Adrenal gland (tissue), 5 donors: ENCODE measurements at regions not wholly inside any gene's neighbourhood (a gene's known extent, or its start where the extent isn't known, plus 50 kb on each side); places are given as distances from the start of the nearest gene placed in this dataset.

Experiments
- POLR2A ChIP-seq, 2 donors: fragments of 450-650 bp; IDR thresholded peaks; one replicate each; pipeline ENCODE4 v1.6.1; 2017; ENCODE audit warnings: antibody characterized with exemption in 2 of 2, mild to moderate bottlenecking in 2 of 2, moderate library complexity in 1 of 2
- TF ChIP-seq, protein P1 (sequence below), 6 experiments: fragments of 450-650 bp in 4 of 6; fragments of 200-600 bp in 2 of 6; sonication (generic) in 1 of 6; IDR thresholded peaks; 1 replicate in 5 of 6; 2 replicates in 1 of 6; pipeline versions ENCODE4 v1.5.1 to v1.8.0; 2016 to 2021; ENCODE audit warnings: antibody characterized with exemption in 6 of 6, mild to moderate bottlenecking in 2 of 6, moderate library complexity in 1 of 6
- donor health status: DM: no; HTN: no; CAD: no.

DNA sequence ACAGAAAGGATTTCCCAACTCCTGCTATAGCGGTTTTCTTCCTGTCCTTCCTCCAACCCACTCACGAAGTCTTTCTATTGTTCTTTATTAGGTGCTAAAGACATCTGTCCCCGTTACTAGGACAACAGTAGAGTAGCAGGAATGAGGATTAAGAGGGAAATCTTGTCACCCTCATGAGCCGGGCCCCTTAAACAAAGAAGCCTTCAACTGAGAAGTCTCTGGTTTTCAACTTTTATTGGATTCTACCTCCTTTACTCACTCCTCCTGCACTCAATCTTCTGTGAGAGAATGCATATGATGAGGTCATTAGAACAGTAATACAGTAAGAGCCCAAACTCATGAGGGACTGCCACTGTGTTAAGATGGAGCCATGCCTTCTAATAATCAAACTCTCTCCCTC lies 206.3 kb downstream of the OMA1 start:
- TF ChIP-seq, protein P1, sequence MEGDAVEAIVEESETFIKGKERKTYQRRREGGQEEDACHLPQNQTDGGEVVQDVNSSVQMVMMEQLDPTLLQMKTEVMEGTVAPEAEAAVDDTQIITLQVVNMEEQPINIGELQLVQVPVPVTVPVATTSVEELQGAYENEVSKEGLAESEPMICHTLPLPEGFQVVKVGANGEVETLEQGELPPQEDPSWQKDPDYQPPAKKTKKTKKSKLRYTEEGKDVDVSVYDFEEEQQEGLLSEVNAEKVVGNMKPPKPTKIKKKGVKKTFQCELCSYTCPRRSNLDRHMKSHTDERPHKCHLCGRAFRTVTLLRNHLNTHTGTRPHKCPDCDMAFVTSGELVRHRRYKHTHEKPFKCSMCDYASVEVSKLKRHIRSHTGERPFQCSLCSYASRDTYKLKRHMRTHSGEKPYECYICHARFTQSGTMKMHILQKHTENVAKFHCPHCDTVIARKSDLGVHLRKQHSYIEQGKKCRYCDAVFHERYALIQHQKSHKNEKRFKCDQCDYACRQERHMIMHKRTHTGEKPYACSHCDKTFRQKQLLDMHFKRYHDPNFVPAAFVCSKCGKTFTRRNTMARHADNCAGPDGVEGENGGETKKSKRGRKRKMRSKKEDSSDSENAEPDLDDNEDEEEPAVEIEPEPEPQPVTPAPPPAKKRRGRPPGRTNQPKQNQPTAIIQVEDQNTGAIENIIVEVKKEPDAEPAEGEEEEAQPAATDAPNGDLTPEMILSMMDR (IDR thresholded peaks at IDR 0.05), result no peak
- TF ChIP-seq POLR2A (IDR thresholded peaks at IDR 0.05), result no peak
